GM18511 (cell line): ENCODE measurements at regions not wholly inside any gene's neighbourhood (a gene's known extent, or its start where the extent isn't known, plus 50 kb on each side); places are given as distances from the start of the nearest gene placed in this dataset.

Experiments used
- ATAC-seq: cut with Tn5 transposase; IDR thresholded peaks from one replicate; pipeline ENCODE4 v1.9.1; 2021; ENCODE audit warnings: mild to moderate bottlenecking, moderate library complexity; ENCODE audit not compliant: unreplicated experiment

GRCh38 chr4:81642543-81642942 lies 170.8 kb upstream of the RASGEF1B start:
- ATAC-seq = no peak

- no peak for ATAC-seq
Measured at GRCh38 chr4:81639248-81639647, 167.5 kb upstream of the RASGEF1B start.

- no peak for ATAC-seq
Measured at GRCh38 chr4:81638698-81639097, 167.0 kb upstream of the RASGEF1B start.

- ATAC-seq = peak; percentile 90
Measured at GRCh38 chr4:81635739-81636138, 164.0 kb upstream of the RASGEF1B start.

- no peak for ATAC-seq
Measured at GRCh38 chr4:81634766-81635549, 163.3 kb upstream of the RASGEF1B start.

- no peak for ATAC-seq
Measured at GRCh38 chr4:81634165-81634564, 162.5 kb upstream of the RASGEF1B start.

- no peak for ATAC-seq
Measured at GRCh38 chr4:81632581-81633299, 161.0 kb upstream of the RASGEF1B start.

GRCh38 chr4:81631958-81632441 lies 160.3 kb upstream of the RASGEF1B start:
- peak; percentile 69 for ATAC-seq

- ATAC-seq = no peak
Measured at GRCh38 chr4:81629366-81629765, 157.7 kb upstream of the RASGEF1B start.

GRCh38 chr4:81628489-81628888 lies 156.8 kb upstream of the RASGEF1B start:
- no peak for ATAC-seq

- ATAC-seq = no peak
Measured at GRCh38 chr4:81627590-81627989, 155.9 kb upstream of the RASGEF1B start.

GRCh38 chr4:81626851-81627250 lies 155.1 kb upstream of the RASGEF1B start:
- ATAC-seq = no peak

- no peak for ATAC-seq
Measured at GRCh38 chr4:81625422-81626417, 154.0 kb upstream of the RASGEF1B start.

- no peak for ATAC-seq
Measured at GRCh38 chr4:81623434-81623833, 151.7 kb upstream of the RASGEF1B start.

GRCh38 chr4:81622474-81623184 lies 150.9 kb upstream of the RASGEF1B start:
- no peak for ATAC-seq

- no peak for ATAC-seq
Measured at GRCh38 chr4:81622028-81622427, 150.3 kb upstream of the RASGEF1B start.

- ATAC-seq = no peak
Measured at GRCh38 chr4:81621490-81621889, 149.8 kb upstream of the RASGEF1B start.

GRCh38 chr4:81620442-81620841 lies 148.7 kb upstream of the RASGEF1B start:
- ATAC-seq = no peak

GRCh38 chr4:81617545-81617944 lies 145.8 kb upstream of the RASGEF1B start:
- no peak for ATAC-seq

GRCh38 chr4:81611221-81611620 lies 139.5 kb upstream of the RASGEF1B start:
- ATAC-seq = no peak
